Nephron (organoid): ENCODE measurements at regions not wholly inside any gene's neighbourhood (a gene's known extent, or its start where the extent isn't known, plus 50 kb on each side); places are given as distances from the start of the nearest gene placed in this dataset.

Experiments used
- H3K27ac Mint-ChIP-seq, 3 experiments: 2 replicates each; pipeline ENCODE4 v1.8.0; 2020; ENCODE audit warnings: mixed read lengths in 3 of 3, mild to moderate bottlenecking in 2 of 3, moderate library complexity in 1 of 3
- H3K27me3 Mint-ChIP-seq: 2 replicates; pipeline ENCODE4 v1.8.0; 2021; ENCODE audit warnings: low read depth, mild to moderate bottlenecking, moderate library complexity, mixed read lengths
- H3K36me3 Mint-ChIP-seq: 2 replicates; pipeline ENCODE4 v1.8.0; 2020; ENCODE audit warnings: low read depth, mixed read lengths
- H3K4me1 Mint-ChIP-seq: 2 replicates; pipeline ENCODE4 v1.8.0; 2020; ENCODE audit warnings: mixed read lengths
- H3K4me3 Mint-ChIP-seq, 3 experiments: 2 replicates each; pipeline ENCODE4 v1.8.0; 2020; ENCODE audit warnings: mild to moderate bottlenecking in 3 of 3, mixed read lengths in 3 of 3, moderate library complexity in 2 of 3
- H3K9me3 Mint-ChIP-seq: 2 replicates; pipeline ENCODE4 v1.8.0; 2020; ENCODE audit warnings: mixed read lengths
- CTCF ChIP-seq, 3 experiments: fragments of 200-600 bp; sonication (generic); IDR thresholded peaks; one replicate each; pipeline ENCODE4 v1.5.0; 2021; ENCODE audit warnings: antibody characterized with exemption in 3 of 3; ENCODE audit not compliant: unreplicated experiment in 3 of 3

GRCh38 chr3:159627229-159627628 lies 361.4 kb upstream of the IL12A start:
- H3K4me1 Mint-ChIP-seq: no peaks in the 10 kb centered on the region
- TF ChIP-seq CTCF (IDR thresholded peaks at IDR 0.05; ENCODE audit: unreplicated experiment in 3 of 3): no peak
- H3K36me3 Mint-ChIP-seq: no peaks in the 10 kb centered on the region
- H3K4me3 Mint-ChIP-seq: no peak overlapping the region
- H3K9me3 Mint-ChIP-seq: no peaks in the 10 kb centered on the region
- H3K27me3 Mint-ChIP-seq: peaks cover 4% of the 10 kb centered on the region
- no peak overlapping the region for H3K27ac Mint-ChIP-seq

DNA sequence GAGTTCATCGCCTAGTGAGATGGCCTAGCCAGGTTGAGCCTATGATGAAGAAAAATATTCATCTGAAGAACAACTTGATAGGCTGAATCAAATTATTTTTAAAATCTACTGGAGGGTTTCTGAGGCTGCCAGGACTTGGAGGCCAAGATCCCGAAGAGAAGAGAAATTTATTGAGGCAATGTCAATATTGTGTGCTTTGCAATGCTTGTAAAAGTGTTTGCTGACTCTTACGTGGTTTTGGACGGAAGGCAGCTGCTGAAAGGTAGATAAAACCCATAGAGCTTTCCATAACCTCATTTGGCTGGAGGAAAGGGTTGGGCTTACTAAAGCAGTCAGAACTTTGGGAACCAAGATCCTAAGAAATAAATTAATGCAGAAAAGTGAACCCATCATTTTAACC lies 361.0 kb upstream of the IL12A start:
- no peak for TF ChIP-seq CTCF (IDR thresholded peaks at IDR 0.05; ENCODE audit: unreplicated experiment in 3 of 3)
- Mint-ChIP-seq H3K4me1 (no peaks in the 10 kb centered on the region), H3K4me3 (no peak overlapping the region), H3K27ac (no peak overlapping the region), H3K9me3 (no peaks in the 10 kb centered on the region), H3K36me3 (no peaks in the 10 kb centered on the region), H3K27me3 (peaks cover 4% of the 10 kb centered on the region)

DNA sequence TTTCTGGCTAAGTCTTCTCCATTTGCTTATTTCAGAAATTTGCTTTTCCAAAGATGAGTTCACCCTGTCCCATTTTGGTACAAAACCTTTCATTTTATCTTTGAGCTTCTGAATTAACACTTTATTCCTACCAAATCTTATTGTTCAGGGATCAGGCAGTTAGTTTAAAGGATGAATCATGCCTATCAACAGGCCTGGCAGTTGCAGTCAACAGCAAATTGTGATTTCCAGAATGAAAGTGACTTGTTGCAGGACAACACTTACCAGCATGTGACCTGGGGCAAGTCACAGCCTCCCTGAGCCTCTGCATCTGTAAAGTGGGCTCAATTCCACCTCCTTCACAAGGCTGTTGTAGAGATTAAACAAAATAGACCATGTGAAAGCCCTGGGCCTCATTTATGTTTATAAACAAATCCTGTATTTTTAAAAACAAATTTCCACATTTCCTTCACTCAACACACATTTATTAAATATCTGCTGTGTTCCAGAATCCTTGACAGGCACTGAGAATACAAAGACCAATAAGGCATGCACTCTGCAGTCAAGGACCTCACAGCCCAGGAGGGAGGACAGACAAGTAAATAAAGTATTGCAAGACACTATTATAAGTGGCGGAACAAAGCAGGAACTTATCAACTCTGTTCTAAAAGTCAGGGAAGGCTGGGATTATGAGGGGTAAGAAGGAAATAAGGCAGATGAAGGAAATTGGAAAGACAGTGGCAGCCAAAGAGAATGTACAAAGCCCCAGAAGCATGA lies 359.1 kb upstream of the IL12A start:
- Mint-ChIP-seq H3K9me3 (no peaks in the 10 kb centered on the region), H3K27me3 (no peaks in the 10 kb centered on the region), H3K27ac (no peak overlapping the region), H3K4me3 (no peak overlapping the region), H3K36me3 (no peaks in the 10 kb centered on the region), H3K4me1 (no peaks in the 10 kb centered on the region)
- TF ChIP-seq CTCF (IDR thresholded peaks at IDR 0.05; ENCODE audit: unreplicated experiment in 3 of 3): no peak

- Mint-ChIP-seq H3K4me1 (no peaks in the 10 kb centered on the region), H3K27ac (no peak overlapping the region), H3K36me3 (no peaks in the 10 kb centered on the region), H3K27me3 (no peaks in the 10 kb centered on the region), H3K4me3 (no peak overlapping the region), H3K9me3 (no peaks in the 10 kb centered on the region)
- TF ChIP-seq CTCF (IDR thresholded peaks at IDR 0.05; ENCODE audit: unreplicated experiment in 3 of 3): no peak
Observed at GRCh38 chr3:159631226-159631625, 357.4 kb upstream of the IL12A start.

- Mint-ChIP-seq H3K9me3 (no peaks in the 10 kb centered on the region), H3K27me3 (no peaks in the 10 kb centered on the region), H3K4me3 (no peak overlapping the region), H3K27ac (no peak overlapping the region), H3K36me3 (no peaks in the 10 kb centered on the region), H3K4me1 (no peaks in the 10 kb centered on the region)
- no peak for TF ChIP-seq CTCF (IDR thresholded peaks at IDR 0.05; ENCODE audit: unreplicated experiment in 3 of 3)
Observed at GRCh38 chr3:159632128-159632527, 356.5 kb upstream of the IL12A start.

- no peaks in the 10 kb centered on the region for H3K4me1 Mint-ChIP-seq
- no peak for TF ChIP-seq CTCF (IDR thresholded peaks at IDR 0.05; ENCODE audit: unreplicated experiment in 3 of 3)
- no peaks in the 10 kb centered on the region for H3K27me3 Mint-ChIP-seq
- H3K36me3 Mint-ChIP-seq: no peaks in the 10 kb centered on the region
- H3K4me3 Mint-ChIP-seq: no peak overlapping the region
- H3K9me3 Mint-ChIP-seq: no peaks in the 10 kb centered on the region
- H3K27ac Mint-ChIP-seq: no peak overlapping the region
Observed at GRCh38 chr3:159632851-159633250, 355.8 kb upstream of the IL12A start.
